K562 (cell line): ENCODE measurements at regions not wholly inside any gene's neighbourhood (a gene's known extent, or its start where the extent isn't known, plus 50 kb on each side); places are given as distances from the start of the nearest gene placed in this dataset.

Experiments used
- ATAC-seq: fragments of 200-7000 bp; cut with Tn5 transposase; 3 replicates; pipeline ENCODE4 v1.9.1; 2020; ENCODE audit warnings: moderate library complexity
- BruUV-seq: library from RNA; stranded (reverse); fragments of 400-500 nt; replicated peaks from 2 replicates; lab custom pipeline; 2021; lab: Mats Ljungman, UMichigan
- CTCF ChIA-PET: fragments of 300-600 bp; formaldehyde crosslinking; extraction: SDS; loops from one replicate; lab custom pipeline; 2021; ENCODE audit warnings: low intra/inter-chr PET ratio; lab: Yijun Ruan, JAX
- POLR2A ChIA-PET: fragments of 300-600, 350-650 bp; sonication (Branson Sonifier 250); formaldehyde crosslinking; extraction: SDS; loops from one replicate; lab custom pipeline; 2021; ENCODE audit warnings: antibody characterized with exemption, inconsistent platforms; lab: Yijun Ruan, JAX
- DNase-seq, 4 experiments: peaks; one replicate each; pipeline versions ENCODE4 v3.0.0 to v3.0.0-alpha.2; 2011 to 2018; ENCODE audit warnings: low spot score in 3 of 4, mixed read lengths in 3 of 4; ENCODE audit errors: extremely low read depth in 1 of 4
- FAIRE-seq: peaks from 2 replicates; lab custom pipeline; 2011; peaks lifted over from hg19 to GRCh38; lab: Jason Lieb, UNC
- H2AFZ ChIP-seq: 2 replicates; pipeline ENCODE4 v1.6.0; 2011; ENCODE audit warnings: low read depth, low read length, control low read depth, inconsistent platforms
- H3K27ac ChIP-seq: fragments of 200-600 bp; 3 replicates; pipeline ENCODE4 v1.8.0; 2011; ENCODE audit warnings: low read depth, mild to moderate bottlenecking, control low read depth, inconsistent platforms, low read length, moderate library complexity, mixed read lengths; ENCODE audit errors: extremely low read depth
- H3K27me3 ChIP-seq, 2 experiments: fragments of 300-600 bp in 1 of 2; 2 replicates in 1 of 2; 3 replicates in 1 of 2; pipeline versions ENCODE4 v1.6.0 to v1.8.0; 2011; ENCODE audit warnings: inconsistent platforms in 2 of 2, low read length in 2 of 2, mild to moderate bottlenecking in 1 of 2, mixed read lengths in 1 of 2, moderate library complexity in 1 of 2; ENCODE audit not compliant: control insufficient read depth in 2 of 2, insufficient read depth in 2 of 2
- H3K36me3 ChIP-seq: fragments of 300-600 bp; 3 replicates; pipeline ENCODE4 v1.8.0; 2011; ENCODE audit warnings: mild to moderate bottlenecking, low read length, inconsistent platforms; ENCODE audit not compliant: control insufficient read depth, insufficient read depth
- H3K4me1 ChIP-seq, 2 experiments: fragments of 200-600 bp in 1 of 2; replicated peaks in 1 of 2; 2 replicates in 1 of 2; 3 replicates in 1 of 2; pipeline versions ENCODE4 v1.5.1 to v1.8.0; 2011; ENCODE audit warnings: inconsistent platforms in 2 of 2, low read length in 2 of 2, mild to moderate bottlenecking in 1 of 2, mixed read lengths in 1 of 2, moderate library complexity in 1 of 2; ENCODE audit not compliant: control insufficient read depth in 2 of 2, insufficient read depth in 2 of 2
- H3K4me2 ChIP-seq: 2 replicates; pipeline ENCODE4 v1.6.1; 2011; ENCODE audit warnings: low read length, control low read depth, inconsistent platforms, mixed read lengths; ENCODE audit not compliant: insufficient read depth
- H3K4me3 ChIP-seq: fragments of 200-600 bp; sonication (generic), shearing (Covaris generic); 2 replicates; pipeline ENCODE4 v1.5.1; 2016; ENCODE audit warnings: control low read depth, inconsistent platforms
- H3K79me2 ChIP-seq: fragments of 200-600 bp; 3 replicates; pipeline ENCODE4 v1.8.0; 2011; ENCODE audit warnings: low read length, inconsistent platforms; ENCODE audit not compliant: control insufficient read depth, insufficient read depth
- H3K9ac ChIP-seq, 2 experiments: 2 replicates each; pipeline versions ENCODE4 v1.6.0 to v1.6.1; 2011; ENCODE audit warnings: low read depth in 2 of 2, low read length in 2 of 2, control low read depth in 1 of 2, inconsistent platforms in 1 of 2, mild to moderate bottlenecking in 1 of 2, mixed read lengths in 1 of 2; ENCODE audit not compliant: insufficient read depth in 1 of 2
- H3K9me1 ChIP-seq: one replicate; pipeline ENCODE4 v1.6.0; 2011; ENCODE audit warnings: inconsistent platforms, mild to moderate bottlenecking, low read length, moderate library complexity; ENCODE audit not compliant: control insufficient read depth, insufficient read depth
- H3K9me3 ChIP-seq: replicated peaks from 2 replicates; pipeline ENCODE4 v1.5.1; 2011; ENCODE audit warnings: low read depth, low read length, inconsistent platforms; ENCODE audit not compliant: control insufficient read depth, insufficient read depth
- H4K20me1 ChIP-seq: replicated peaks from 2 replicates; pipeline ENCODE4 v1.6.1; 2011; ENCODE audit warnings: low read length, inconsistent platforms, mixed read lengths; ENCODE audit not compliant: control insufficient read depth, insufficient read depth
- ARID2 ChIP-seq: fragments of 450-650 bp; IDR thresholded peaks from 2 replicates; pipeline ENCODE4 v1.6.1; 2017; ENCODE audit warnings: antibody characterized with exemption, mild to moderate bottlenecking
- BMI1 ChIP-seq: fragments of 150-350 bp; IDR thresholded peaks from 2 replicates; pipeline ENCODE4 v1.6.1; 2014; ENCODE audit warnings: low read length
- CCAR2 ChIP-seq: fragments of 200-400 bp; formaldehyde crosslinking; IDR thresholded peaks from 2 replicates; pipeline ENCODE4 v1.6.1; 2017; ENCODE audit warnings: mild to moderate bottlenecking, low read depth, low read length
- ESRRA ChIP-seq: fragments of 450-650 bp; IDR thresholded peaks from 2 replicates; pipeline ENCODE4 v1.6.1; 2014; ENCODE audit warnings: low read depth, mild to moderate bottlenecking, moderate library complexity, borderline replicate concordance
- ETV1 ChIP-seq: fragments of 450-650 bp; conservative IDR thresholded peaks from 2 replicates; pipeline ENCODE4 v1.6.1; 2016; ENCODE audit warnings: missing genetic modification characterization, control low read depth, low read depth, missing compliant biosample characterization
- MECOM ChIP-seq: fragments of 250-450 bp; sonication (Bioruptor Pico); IDR thresholded peaks from 2 replicates; pipeline ENCODE4 v1.8.0; 2022; ENCODE audit warnings: inconsistent platforms
- NFRKB ChIP-seq: fragments of 450-650 bp; IDR thresholded peaks from 2 replicates; pipeline ENCODE4 v1.6.1; 2016; ENCODE audit warnings: low read depth
- OTX1 ChIP-seq: fragments of 450-650 bp; formaldehyde crosslinking; IDR thresholded peaks from 2 replicates; pipeline ENCODE4 v1.4.0; 2022; ENCODE audit warnings: mild to moderate bottlenecking
- PTTG1 ChIP-seq: fragments of 450-650 bp; IDR thresholded peaks from 2 replicates; pipeline ENCODE4 v1.6.1; 2016; ENCODE audit warnings: low read depth, mild to moderate bottlenecking, missing genetic modification characterization, missing compliant biosample characterization
- SAFB ChIP-seq: fragments of 200-400 bp; formaldehyde crosslinking; IDR thresholded peaks from 2 replicates; pipeline ENCODE4 v1.6.1; 2017; ENCODE audit warnings: low read depth, low read length, borderline replicate concordance
- SIN3B ChIP-seq: fragments of 450-650 bp; IDR thresholded peaks from 2 replicates; pipeline ENCODE4 v1.6.1; 2017; ENCODE audit warnings: low read depth, mild to moderate bottlenecking, moderate library complexity
- TSC22D4 ChIP-seq: fragments of 450-650 bp; IDR thresholded peaks from 2 replicates; pipeline ENCODE4 v1.6.1; 2016; ENCODE audit warnings: missing genetic modification characterization, missing biosample characterization, control low read depth
- ZBTB1 ChIP-seq: sonication (generic); formaldehyde crosslinking; IDR thresholded peaks from 2 replicates; pipeline ENCODE4 v1.8.1; 2023; ENCODE audit warnings: missing genetic modification reagents, low read depth, mild to moderate bottlenecking, borderline replicate concordance
- ZNF384 ChIP-seq: IDR thresholded peaks from 2 replicates; pipeline ENCODE4 v1.6.1; 2012; ENCODE audit warnings: low read depth, low read length, improper control_type of control experiment
- ZNF445 ChIP-seq: fragments of 250-450 bp; sonication (Bioruptor Pico); IDR thresholded peaks from 2 replicates; pipeline ENCODE4 v1.4.0; 2020; ENCODE audit warnings: low read depth, mild to moderate bottlenecking, moderate library complexity
- ZNF551 ChIP-seq: fragments of 250-450 bp; sonication (Bioruptor Pico); IDR thresholded peaks from 2 replicates; pipeline ENCODE4 v1.5.0; 2021; ENCODE audit warnings: mild to moderate bottlenecking, moderate library complexity
- WGBS: fragments of 100-300 bp; shearing (Covaris generic); methylation state at CpG from one replicate; pipeline ENCODE4 v1.1.6; 2016; ENCODE audit warnings: low coverage, mixed read lengths; ENCODE audit not compliant: insufficient coverage; ENCODE audit errors: missing lambda C conversion rate; 5-methylcytosine and 5-hydroxymethylcytosine counted together
- in situ Hi-C: fragments of 300-500 bp; cut with MboI; formaldehyde crosslinking; loops from 4 replicates; pipeline ENCODE4 v1.15.0; 2018; ENCODE audit warnings: inconsistent platforms, mixed read lengths
- intact Hi-C: fragments of 100-400 bp; cut with micrococcal nuclease; formaldehyde crosslinking; loops from 2 replicates; pipeline ENCODE4 v1.14.2; 2022
- TF ChIP-seq, protein P1 (sequence below): sonication (generic); formaldehyde crosslinking; IDR thresholded peaks from 2 replicates; pipeline ENCODE4 v1.8.0; 2023; ENCODE audit warnings: mild to moderate bottlenecking, missing genetic modification reagents

DNA sequence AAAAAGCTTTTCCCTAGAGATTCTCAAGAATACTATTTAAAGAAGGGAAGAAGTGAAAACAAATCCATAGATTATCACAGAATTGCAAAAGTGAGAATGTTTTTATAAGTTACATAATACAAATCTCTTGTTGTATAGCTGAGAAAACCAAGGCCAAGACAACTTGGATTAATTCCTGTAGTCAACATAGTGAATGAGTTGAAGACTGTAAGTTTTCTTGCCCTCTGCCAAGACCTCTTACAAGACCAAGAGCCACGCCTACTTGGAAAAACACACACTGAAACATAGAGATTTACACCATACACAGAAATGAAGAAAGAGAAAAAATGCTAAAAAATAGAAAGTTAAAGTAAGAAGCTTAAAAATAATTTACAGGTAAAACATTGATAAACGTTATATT, 2024.0 kb downstream of the PCDH7 start:
- no peaks in the 10 kb centered on the region for H3K9me3 ChIP-seq
- H3K79me2 ChIP-seq = no peaks in the 10 kb centered on the region
- ATAC-seq (no peak), FAIRE-seq (no peak), DNase-seq (no peak)
- no peak overlapping the region for H3K9ac ChIP-seq
- intact Hi-C loops = no loop called here
- H3K4me3 ChIP-seq = no peak overlapping the region
- WGBS = 0% methylated on average over 2 of the region's 2 CpGs
- BruUV-seq = no TSS peak
- no peak overlapping the region for H3K27ac ChIP-seq
- no peak overlapping the region for H3K4me2 ChIP-seq
- no peaks in the 10 kb centered on the region for H4K20me1 ChIP-seq
- ChIA-PET POLR2A (no interaction called here), CTCF (no interaction called here)
- H2AFZ ChIP-seq = no peak overlapping the region
- H3K36me3 ChIP-seq = no peaks in the 10 kb centered on the region
- no peaks in the 10 kb centered on the region for H3K27me3 ChIP-seq
- H3K9me1 ChIP-seq = no peaks in the 10 kb centered on the region
- no peaks in the 10 kb centered on the region for H3K4me1 ChIP-seq
- no peak for TF ChIP-seq SAFB
- TF ChIP-seq ZBTB1 (CRISPR knock-in tag) = no peak
- TF ChIP-seq ZNF551 (CRISPR knock-in tag) = no peak
- TF ChIP-seq ARID2 = no peak
- TF ChIP-seq NFRKB = no peak
- no peak for TF ChIP-seq OTX1 (CRISPR knock-in tag)
- no peak for TF ChIP-seq ZNF384
- in situ Hi-C loops = no loop called here

DNA sequence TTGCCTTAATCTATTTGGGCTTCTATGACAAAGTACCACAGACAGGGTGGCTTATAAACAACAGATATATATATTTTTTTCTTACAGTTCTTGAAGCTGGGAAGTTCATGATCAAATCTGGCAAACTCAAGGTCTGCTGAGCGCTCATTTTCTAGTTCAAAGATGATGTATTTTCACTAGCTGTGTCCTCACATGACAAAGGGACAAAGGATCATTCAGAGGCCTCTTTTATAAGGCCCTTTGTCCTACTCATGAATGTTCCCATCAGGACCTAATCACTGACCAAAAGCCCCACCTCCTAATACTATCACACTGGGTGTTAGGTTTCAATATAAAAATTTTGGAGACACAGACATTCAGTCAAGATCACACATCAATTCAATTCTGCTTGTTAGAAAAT, 2025.2 kb downstream of the PCDH7 start:
- 0% methylated on average over 1 of the region's 1 CpG for WGBS
- intact Hi-C loops = no loop called here
- Histone ChIP-seq H3K9ac (no peak overlapping the region), H3K4me1 (no peaks in the 10 kb centered on the region), H2AFZ (no peak overlapping the region), H3K4me3 (no peak overlapping the region), H4K20me1 (no peaks in the 10 kb centered on the region), H3K79me2 (no peaks in the 10 kb centered on the region), H3K4me2 (no peak overlapping the region), H3K9me1 (no peaks in the 10 kb centered on the region), H3K27me3 (no peaks in the 10 kb centered on the region), H3K36me3 (no peaks in the 10 kb centered on the region), H3K9me3 (no peaks in the 10 kb centered on the region), H3K27ac (no peak overlapping the region)
- in situ Hi-C loops = no loop called here
- CTCF ChIA-PET = no interaction called here
- DNase-seq (no peak), ATAC-seq (no peak), FAIRE-seq (no peak)
- POLR2A ChIA-PET = no interaction called here
- no TSS peak for BruUV-seq
- no peak for TF ChIP-seq ESRRA
- TF ChIP-seq ZNF445 (CRISPR knock-in tag) = no peak
- TF ChIP-seq SIN3B = no peak
- no peak for TF ChIP-seq TSC22D4 (tag)
- no peak for TF ChIP-seq CCAR2
- no peak for TF ChIP-seq ETV1 (tag)
- TF ChIP-seq BMI1 = no peak
- TF ChIP-seq, protein P1, sequence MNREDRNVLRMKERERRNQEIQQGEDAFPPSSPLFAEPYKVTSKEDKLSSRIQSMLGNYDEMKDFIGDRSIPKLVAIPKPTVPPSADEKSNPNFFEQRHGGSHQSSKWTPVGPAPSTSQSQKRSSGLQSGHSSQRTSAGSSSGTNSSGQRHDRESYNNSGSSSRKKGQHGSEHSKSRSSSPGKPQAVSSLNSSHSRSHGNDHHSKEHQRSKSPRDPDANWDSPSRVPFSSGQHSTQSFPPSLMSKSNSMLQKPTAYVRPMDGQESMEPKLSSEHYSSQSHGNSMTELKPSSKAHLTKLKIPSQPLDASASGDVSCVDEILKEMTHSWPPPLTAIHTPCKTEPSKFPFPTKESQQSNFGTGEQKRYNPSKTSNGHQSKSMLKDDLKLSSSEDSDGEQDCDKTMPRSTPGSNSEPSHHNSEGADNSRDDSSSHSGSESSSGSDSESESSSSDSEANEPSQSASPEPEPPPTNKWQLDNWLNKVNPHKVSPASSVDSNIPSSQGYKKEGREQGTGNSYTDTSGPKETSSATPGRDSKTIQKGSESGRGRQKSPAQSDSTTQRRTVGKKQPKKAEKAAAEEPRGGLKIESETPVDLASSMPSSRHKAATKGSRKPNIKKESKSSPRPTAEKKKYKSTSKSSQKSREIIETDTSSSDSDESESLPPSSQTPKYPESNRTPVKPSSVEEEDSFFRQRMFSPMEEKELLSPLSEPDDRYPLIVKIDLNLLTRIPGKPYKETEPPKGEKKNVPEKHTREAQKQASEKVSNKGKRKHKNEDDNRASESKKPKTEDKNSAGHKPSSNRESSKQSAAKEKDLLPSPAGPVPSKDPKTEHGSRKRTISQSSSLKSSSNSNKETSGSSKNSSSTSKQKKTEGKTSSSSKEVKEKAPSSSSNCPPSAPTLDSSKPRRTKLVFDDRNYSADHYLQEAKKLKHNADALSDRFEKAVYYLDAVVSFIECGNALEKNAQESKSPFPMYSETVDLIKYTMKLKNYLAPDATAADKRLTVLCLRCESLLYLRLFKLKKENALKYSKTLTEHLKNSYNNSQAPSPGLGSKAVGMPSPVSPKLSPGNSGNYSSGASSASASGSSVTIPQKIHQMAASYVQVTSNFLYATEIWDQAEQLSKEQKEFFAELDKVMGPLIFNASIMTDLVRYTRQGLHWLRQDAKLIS (CRISPR knock-in tag) = no peak
- TF ChIP-seq PTTG1 (tag) = no peak
- no peak for TF ChIP-seq MECOM
